ENCODE measurements at regions not wholly inside any gene's neighbourhood (a gene's known extent, or its start where the extent isn't known, plus 50 kb on each side); places are given as distances from the start of the nearest gene placed in this dataset.

- DNase-seq, result no peak
Observed at GRCh38 chrX:45722471-45722870, 521.8 kb upstream of the DIPK2B start.

- DNase-seq, result no peak
Observed at GRCh38 chrX:45719751-45720501, 519.2 kb upstream of the DIPK2B start.

GRCh38 chrX:45718676-45719075 is 518.0 kb upstream of the DIPK2B start:
- no peak for DNase-seq

- no peak for DNase-seq
Observed at GRCh38 chrX:45716750-45717149, 516.1 kb upstream of the DIPK2B start.

GRCh38 chrX:45715748-45716147 is 515.1 kb upstream of the DIPK2B start:
- DNase-seq, result no peak

- DNase-seq, result no peak
Observed at GRCh38 chrX:45714866-45715265, 514.2 kb upstream of the DIPK2B start.

- DNase-seq, result no peak
Observed at GRCh38 chrX:45712067-45712466, 511.4 kb upstream of the DIPK2B start.

GRCh38 chrX:45711231-45711630 is 510.6 kb upstream of the DIPK2B start:
- no peak for DNase-seq

- no peak for DNase-seq
Observed at GRCh38 chrX:45710081-45710801, 509.6 kb upstream of the DIPK2B start.

GRCh38 chrX:45709381-45709780 is 508.7 kb upstream of the DIPK2B start:
- no peak for DNase-seq

GRCh38 chrX:45699158-45699557 is 498.5 kb upstream of the DIPK2B start:
- no peak for DNase-seq

- no peak for DNase-seq
Observed at GRCh38 chrX:45697591-45697990, 496.9 kb upstream of the DIPK2B start.

GRCh38 chrX:45696736-45697135 is 496.1 kb upstream of the DIPK2B start:
- no peak for DNase-seq

GRCh38 chrX:45689971-45690370 is 489.3 kb upstream of the DIPK2B start:
- DNase-seq, result no peak

GRCh38 chrX:45683914-45684313 is 483.2 kb upstream of the DIPK2B start:
- DNase-seq, result no peak

- DNase-seq, result no peak
Observed at GRCh38 chrX:45681891-45682290, 481.2 kb upstream of the DIPK2B start.

- DNase-seq, result no peak
Observed at GRCh38 chrX:45669715-45670340, 469.2 kb upstream of the DIPK2B start.

GRCh38 chrX:45668686-45669443 is 468.2 kb upstream of the DIPK2B start:
- no peak for DNase-seq

GRCh38 chrX:45667666-45668065 is 467.0 kb upstream of the DIPK2B start:
- DNase-seq, result no peak

GRCh38 chrX:45664727-45665290 is 464.1 kb upstream of the DIPK2B start:
- DNase-seq, result no peak

GRCh38 chrX:45660477-45660876 is 459.8 kb upstream of the DIPK2B start:
- no peak for DNase-seq

GRCh38 chrX:45633419-45633818 is 432.7 kb upstream of the DIPK2B start:
- DNase-seq, result no peak

GRCh38 chrX:45632506-45632905 is 431.8 kb upstream of the DIPK2B start:
- no peak for DNase-seq

Measured in NCI-H2171 (cell line).